Neural cell (in vitro differentiated cells): ENCODE measurements at regions not wholly inside any gene's neighbourhood (a gene's known extent, or its start where the extent isn't known, plus 50 kb on each side); places are given as distances from the start of the nearest gene placed in this dataset.

Source experiments
- H2AFZ ChIP-seq: fragments of 200-600, 300-800 bp; sonication (generic), shearing (Covaris generic); 2 replicates; pipeline ENCODE4 v1.6.0; 2014; ENCODE audit warnings: low read depth, mild to moderate bottlenecking, antibody characterized with exemption, low read length, moderate library complexity
- H3F3A ChIP-seq: fragments of 200-600 bp; shearing (Covaris generic); 2 replicates; pipeline ENCODE4 v1.6.1; 2016; ENCODE audit warnings: mild to moderate bottlenecking, moderate library complexity, mixed read lengths, antibody characterized with exemption, low read length; ENCODE audit not compliant: insufficient read depth, poor library complexity, severe bottlenecking
- H3K27ac ChIP-seq: fragments of 200-600, 300-800 bp; sonication (generic), shearing (Covaris generic); 2 replicates; pipeline ENCODE4 v1.5.1; 2014; ENCODE audit warnings: mild to moderate bottlenecking, low read length, moderate library complexity
- H3K27me3 ChIP-seq: fragments of 300-800, 200-600 bp; sonication (generic), shearing (Covaris generic); 2 replicates; pipeline ENCODE4 v1.6.0; 2014; ENCODE audit warnings: mild to moderate bottlenecking, low read depth, low read length, moderate library complexity; ENCODE audit not compliant: insufficient read depth
- H3K36me3 ChIP-seq: fragments of 300-800, 200-600 bp; sonication (generic), shearing (Covaris generic); 2 replicates; pipeline ENCODE4 v1.5.1; 2014; ENCODE audit warnings: mild to moderate bottlenecking, antibody characterized with exemption, low read length, moderate library complexity; ENCODE audit not compliant: insufficient read depth
- H3K4me2 ChIP-seq: fragments of 300-800, 200-600 bp; sonication (generic), shearing (Covaris generic); 2 replicates; pipeline ENCODE4 v1.6.0; 2014; ENCODE audit warnings: mild to moderate bottlenecking, low read length
- H3K4me3 ChIP-seq: fragments of 300-800, 200-600 bp; sonication (generic), shearing (Covaris generic); 2 replicates; pipeline ENCODE4 v1.5.1; 2014; ENCODE audit warnings: mild to moderate bottlenecking, low read length, moderate library complexity
- H3K79me2 ChIP-seq: fragments of 200-600 bp; shearing (Covaris generic); replicated peaks from 2 replicates; pipeline ENCODE4 v1.6.0; 2014; ENCODE audit warnings: mild to moderate bottlenecking, low read length, moderate library complexity; ENCODE audit not compliant: insufficient read depth
- H3K9ac ChIP-seq: fragments of 300-800, 200-600 bp; sonication (generic), shearing (Covaris generic); 2 replicates; pipeline ENCODE4 v1.6.1; 2016; ENCODE audit warnings: mild to moderate bottlenecking, low read length, mixed read lengths
- H3K9me2 ChIP-seq: fragments of 200-600 bp; shearing (Covaris generic); 2 replicates; pipeline ENCODE4 v1.6.1; 2016; ENCODE audit warnings: mild to moderate bottlenecking, low read length, mixed read lengths; ENCODE audit not compliant: insufficient read depth
- H3K9me3 ChIP-seq: fragments of 200-600, 300-800 bp; sonication (generic), shearing (Covaris generic); 2 replicates; pipeline ENCODE4 v1.6.1; 2016; ENCODE audit warnings: mild to moderate bottlenecking, mixed run types, low read length, moderate library complexity, mixed read lengths
- H4K20me1 ChIP-seq: fragments of 200-600 bp; shearing (Covaris generic); 2 replicates; pipeline ENCODE4 v1.6.1; 2016; ENCODE audit warnings: mild to moderate bottlenecking, mixed run types; ENCODE audit not compliant: insufficient read depth
- CTCF ChIP-seq: fragments of 450-650 bp; IDR thresholded peaks from 2 replicates; pipeline ENCODE4 v1.5.1; 2014; ENCODE audit warnings: antibody characterized with exemption, mild to moderate bottlenecking, moderate library complexity; ENCODE audit not compliant: poor library complexity, severe bottlenecking
- EP300 ChIP-seq: fragments of 450-650 bp; conservative IDR thresholded peaks from 2 replicates; pipeline ENCODE4 v1.6.1; 2014; ENCODE audit warnings: antibody characterized with exemption, mild to moderate bottlenecking, moderate library complexity; ENCODE audit not compliant: poor library complexity, severe bottlenecking
- EZH2 ChIP-seq: fragments of 200-600, 300-800 bp; shearing (Covaris generic), sonication (generic); IDR thresholded peaks from 2 replicates; pipeline ENCODE4 v1.6.1; 2014; ENCODE audit warnings: antibody characterized with exemption, low read length, borderline replicate concordance, mild to moderate bottlenecking; ENCODE audit not compliant: insufficient read depth, poor library complexity, severe bottlenecking
- MXI1 ChIP-seq: fragments of 450-650 bp; conservative IDR thresholded peaks from 2 replicates; pipeline ENCODE4 v1.6.1; 2014; ENCODE audit warnings: antibody characterized with exemption, mild to moderate bottlenecking; ENCODE audit not compliant: poor library complexity, severe bottlenecking
- POLR2AphosphoS5 ChIP-seq: IDR thresholded peaks from 2 replicates; pipeline ENCODE4 v1.6.1; 2012
- RAD21 ChIP-seq: fragments of 450-650 bp; conservative IDR thresholded peaks from 2 replicates; pipeline ENCODE4 v1.6.1; 2014; ENCODE audit warnings: antibody characterized with exemption, mild to moderate bottlenecking, moderate library complexity
- REST ChIP-seq: IDR thresholded peaks from 2 replicates; pipeline ENCODE4 v1.6.1; 2012; ENCODE audit warnings: borderline replicate concordance
- SMC3 ChIP-seq: fragments of 450-650 bp; conservative IDR thresholded peaks from 2 replicates; pipeline ENCODE4 v1.6.1; 2014; ENCODE audit warnings: antibody characterized with exemption, mild to moderate bottlenecking, moderate library complexity; ENCODE audit not compliant: poor library complexity
- TAF1 ChIP-seq: IDR thresholded peaks from 2 replicates; pipeline ENCODE4 v1.6.1; 2012; ENCODE audit warnings: low read depth

GRCh38 chrX:92231391-92231790, 452.2 kb downstream of the PCDH11X start:
- no peak overlapping the region for H3K9ac ChIP-seq
- no peak overlapping the region for H3K4me2 ChIP-seq
- no peak overlapping the region for H2AFZ ChIP-seq
- no peaks in the 10 kb centered on the region for H3F3A ChIP-seq
- no peaks in the 10 kb centered on the region for H3K27me3 ChIP-seq
- H3K9me2 ChIP-seq, result no peaks in the 10 kb centered on the region
- no peak overlapping the region for H3K4me3 ChIP-seq
- no peak overlapping the region for H3K27ac ChIP-seq
- H4K20me1 ChIP-seq, result no peaks in the 10 kb centered on the region
- no peaks in the 10 kb centered on the region for H3K9me3 ChIP-seq
- no peaks in the 10 kb centered on the region for H3K36me3 ChIP-seq
- TF ChIP-seq REST, result no peak
- no peak for TF ChIP-seq EZH2
- no peak for TF ChIP-seq CTCF
- no peak for TF ChIP-seq TAF1
- TF ChIP-seq RAD21, result no peak
- no peak for TF ChIP-seq SMC3
- TF ChIP-seq EP300, result no peak
- no peak for TF ChIP-seq MXI1
- no peak for TF ChIP-seq POLR2AphosphoS5
- no peaks in the 10 kb centered on the region for H3K79me2 ChIP-seq

- H3K9me2 ChIP-seq, result no peaks in the 10 kb centered on the region
- H3K4me2 ChIP-seq, result no peak overlapping the region
- no peaks in the 10 kb centered on the region for H3K36me3 ChIP-seq
- no peak overlapping the region for H3K4me3 ChIP-seq
- H2AFZ ChIP-seq, result no peak overlapping the region
- no peaks in the 10 kb centered on the region for H3F3A ChIP-seq
- no peaks in the 10 kb centered on the region for H3K79me2 ChIP-seq
- TF ChIP-seq EP300 (no peak), EZH2 (no peak), MXI1 (no peak), TAF1 (no peak), CTCF (peak; percentile 52), RAD21 (peak; percentile 60), REST (no peak), POLR2AphosphoS5 (no peak), SMC3 (peak; percentile 41)
- H3K27ac ChIP-seq, result no peak overlapping the region
- H3K9ac ChIP-seq, result no peak overlapping the region
- no peaks in the 10 kb centered on the region for H3K27me3 ChIP-seq
- no peaks in the 10 kb centered on the region for H4K20me1 ChIP-seq
- H3K9me3 ChIP-seq, result no peaks in the 10 kb centered on the region
Measured at GRCh38 chrX:92232182-92232581, 453.0 kb downstream of the PCDH11X start.
